ENCODE measurements at regions not wholly inside any gene's neighbourhood (a gene's known extent, or its start where the extent isn't known, plus 50 kb on each side); places are given as distances from the start of the nearest gene placed in this dataset.
A peak's percentile ranks its signal among the peaks of the same experiment; 100 is the strongest.

DNA sequence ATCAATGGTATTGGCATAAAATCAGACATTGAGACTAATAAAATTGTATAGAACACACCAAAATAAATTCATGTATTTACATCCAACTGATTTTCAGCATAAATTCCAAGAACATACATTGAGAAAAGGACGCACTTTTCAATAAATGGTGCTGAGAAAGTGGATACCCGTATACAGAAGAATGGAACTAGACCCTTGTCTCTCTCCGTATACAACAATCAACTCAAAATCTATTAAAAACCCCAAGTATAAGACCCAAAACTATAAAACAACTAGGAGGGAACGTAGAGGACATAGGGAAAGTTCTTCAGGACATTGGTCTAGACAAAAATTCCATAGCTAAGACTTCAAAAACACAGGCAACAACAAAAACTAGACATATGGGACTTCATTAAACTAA, 97.4 kb downstream of the GGTLC2 start:
- POLR2A ChIA-PET: no interaction called here
- Mint-ChIP-seq H3K4me3 (no peak overlapping the region), H3K36me3 (no peaks in the 10 kb centered on the region), H3K27me3 (peaks cover 15 to 58% (median 19%) of the 10 kb centered on the region in 5 donors), H3K27ac (no peak overlapping the region), H3K4me1 (peaks cover 0 to 19% (median 1%) of the 10 kb centered on the region in 4 donors), H3K9me3 (no peaks in the 10 kb centered on the region)
- DNase-seq: no peak
- ATAC-seq: no peak

- Mint-ChIP-seq H3K27me3 (peaks cover 11 to 51% (median 16%) of the 10 kb centered on the region in 5 donors), H3K27ac (no peak overlapping the region), H3K4me3 (no peak overlapping the region), H3K36me3 (no peaks in the 10 kb centered on the region), H3K4me1 (peaks cover 0 to 23% (median 2%) of the 10 kb centered on the region in 4 donors), H3K9me3 (no peaks in the 10 kb centered on the region)
- POLR2A ChIA-PET: no interaction called here
- DNase-seq (no peak), ATAC-seq (no peak)
Measured at GRCh38 chr22:22742641-22743040, 98.2 kb downstream of the GGTLC2 start.

GRCh38 chr22:22743128-22743760, 98.8 kb downstream of the GGTLC2 start:
- Mint-ChIP-seq H3K4me1 (peaks cover 0 to 26% (median 4%) of the 10 kb centered on the region in 4 donors), H3K27me3 (peaks cover 10 to 46% (median 16%) of the 10 kb centered on the region in 5 donors), H3K27ac (no peak overlapping the region), H3K36me3 (no peaks in the 10 kb centered on the region), H3K4me3 (no peak overlapping the region), H3K9me3 (no peaks in the 10 kb centered on the region)
- no peak for DNase-seq
- POLR2A ChIA-PET: no interaction called here
- ATAC-seq: no peak

- Mint-ChIP-seq H3K9me3 (no peaks in the 10 kb centered on the region), H3K4me1 (peaks cover 0 to 30% (median 4%) of the 10 kb centered on the region in 4 donors), H3K36me3 (no peaks in the 10 kb centered on the region), H3K27ac (no peak overlapping the region), H3K27me3 (peaks cover 6 to 41% (median 16%) of the 10 kb centered on the region in 5 donors), H3K4me3 (no peak overlapping the region)
- ATAC-seq (no peak), DNase-seq (no peak)
- POLR2A ChIA-PET: interaction anchor here (1.6 kb wide), 1 partner anchor 18 kb away, joined by 4 read pairs; no protein-coding TSS in a partner anchor
Measured at GRCh38 chr22:22744412-22745224, 100.2 kb downstream of the GGTLC2 start.

GRCh38 chr22:22745225-22746060, 101.0 kb downstream of the GGTLC2 start:
- POLR2A ChIA-PET: interaction anchor here (0.9 to 1.6 kb wide), 2 partner anchors 19 to 64 kb away, joined by 4 read pairs; no protein-coding TSS in a partner anchor
- peaks cover 0 to 32% (median 5%) of the 10 kb centered on the region in 4 donors for H3K4me1 Mint-ChIP-seq
- H3K27me3 Mint-ChIP-seq: peaks cover 4 to 33% (median 14%) of the 10 kb centered on the region in 5 donors
- no peaks in the 10 kb centered on the region for H3K9me3 Mint-ChIP-seq
- no peak overlapping the region for H3K4me3 Mint-ChIP-seq
- H3K27ac Mint-ChIP-seq: peak overlapping the region in 3 of 10 donors; percentile 53 to 65 (median 60)
- peak; percentile 51 to 71 for ATAC-seq
- peak in 7 of 10 donors; percentile 14 to 47 (median 31) for DNase-seq
- H3K36me3 Mint-ChIP-seq: no peaks in the 10 kb centered on the region

- H3K36me3 Mint-ChIP-seq: no peaks in the 10 kb centered on the region
- H3K4me1 Mint-ChIP-seq: peaks cover 0 to 32% (median 5%) of the 10 kb centered on the region in 4 donors
- ATAC-seq: no peak
- peak overlapping the region in 1 of 10 donors; percentile 20 for H3K27ac Mint-ChIP-seq
- no peaks in the 10 kb centered on the region for H3K9me3 Mint-ChIP-seq
- POLR2A ChIA-PET: interaction anchor here (0.9 to 1.6 kb wide), 2 partner anchors 20 to 63 kb away, joined by 4 read pairs; no protein-coding TSS in a partner anchor
- DNase-seq: no peak
- H3K4me3 Mint-ChIP-seq: peak overlapping the region in 2 of 10 donors; percentile 26 to 39
- peaks cover 1 to 27% (median 8%) of the 10 kb centered on the region in 5 donors for H3K27me3 Mint-ChIP-seq
Measured at GRCh38 chr22:22746061-22746962, 101.9 kb downstream of the GGTLC2 start.

- POLR2A ChIA-PET: no interaction called here
- Mint-ChIP-seq H3K9me3 (no peaks in the 10 kb centered on the region), H3K4me3 (peak overlapping the region in 1 of 10 donors; percentile 39), H3K27ac (peak overlapping the region in 5 of 10 donors; percentile 9 to 66 (median 42)), H3K4me1 (peaks cover 1 to 38% (median 8%) of the 10 kb centered on the region in 4 donors), H3K36me3 (no peaks in the 10 kb centered on the region), H3K27me3 (peaks cover 1 to 19% (median 4%) of the 10 kb centered on the region in 5 donors)
- ATAC-seq (no peak), DNase-seq (no peak)
Measured at GRCh38 chr22:22746963-22747933, 102.8 kb downstream of the GGTLC2 start.

GRCh38 chr22:22748297-22748743, 103.9 kb downstream of the GGTLC2 start:
- Mint-ChIP-seq H3K9me3 (no peaks in the 10 kb centered on the region), H3K27me3 (peaks cover 0 to 8% (median 3%) of the 10 kb centered on the region in 5 donors), H3K36me3 (no peaks in the 10 kb centered on the region), H3K27ac (peak overlapping the region in 3 of 10 donors; percentile 13 to 69 (median 49)), H3K4me1 (peaks cover 5 to 47% (median 19%) of the 10 kb centered on the region in 4 donors), H3K4me3 (peak overlapping the region in 1 of 10 donors; percentile 7)
- POLR2A ChIA-PET: interaction anchor here (2.1 kb wide), 1 partner anchor 22 kb away, joined by 8 read pairs; no protein-coding TSS in a partner anchor
- DNase-seq (peak in 6 of 10 donors; percentile 10 to 39 (median 22)), ATAC-seq (peak; percentile 30 to 43)

DNA sequence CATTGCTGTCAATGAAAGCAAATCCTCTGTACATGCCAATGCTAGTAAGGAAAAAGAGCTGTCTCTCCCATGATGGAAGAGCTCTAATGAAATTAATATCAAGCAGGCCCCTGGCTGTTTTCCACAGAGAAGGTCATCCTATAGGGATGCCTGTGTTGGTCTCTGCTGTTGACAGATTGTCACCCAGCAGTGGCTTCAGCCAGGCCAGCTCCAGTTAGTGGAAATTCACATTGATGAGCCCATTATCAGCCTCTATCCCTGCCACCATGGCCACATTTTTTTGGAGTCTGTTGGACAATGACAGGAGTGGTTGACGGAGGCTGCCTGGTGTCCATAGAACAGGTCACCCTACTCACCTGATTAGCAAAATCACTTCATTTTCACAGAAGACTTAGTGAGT, 104.3 kb downstream of the GGTLC2 start:
- no peak for ATAC-seq
- H3K9me3 Mint-ChIP-seq: no peaks in the 10 kb centered on the region
- DNase-seq: no peak
- H3K27ac Mint-ChIP-seq: no peak overlapping the region
- H3K36me3 Mint-ChIP-seq: no peaks in the 10 kb centered on the region
- peaks cover 0 to 4% (median 3%) of the 10 kb centered on the region in 5 donors for H3K27me3 Mint-ChIP-seq
- POLR2A ChIA-PET: interaction anchor here (2.1 kb wide), 1 partner anchor 21 kb away, joined by 8 read pairs; no protein-coding TSS in a partner anchor
- H3K4me3 Mint-ChIP-seq: no peak overlapping the region
- H3K4me1 Mint-ChIP-seq: peaks cover 7 to 51% (median 23%) of the 10 kb centered on the region in 4 donors

- no peaks in the 10 kb centered on the region for H3K27me3 Mint-ChIP-seq
- POLR2A ChIA-PET: interaction anchor here (2.1 kb wide), 1 partner anchor 21 kb away, joined by 8 read pairs; no protein-coding TSS in a partner anchor
- DNase-seq (no peak), ATAC-seq (no peak)
- no peaks in the 10 kb centered on the region for H3K36me3 Mint-ChIP-seq
- H3K4me3 Mint-ChIP-seq: no peak overlapping the region
- peak overlapping the region in 2 of 10 donors; percentile 51 to 77 for H3K27ac Mint-ChIP-seq
- peaks cover 10 to 57% (median 28%) of the 10 kb centered on the region in 4 donors for H3K4me1 Mint-ChIP-seq
- H3K9me3 Mint-ChIP-seq: no peaks in the 10 kb centered on the region
Measured at GRCh38 chr22:22749167-22749758, 104.8 kb downstream of the GGTLC2 start.

Data from naive thymus-derived CD8-positive, alpha-beta T cell (primary cell).